ENCODE measurements at regions not wholly inside any gene's neighbourhood (a gene's known extent, or its start where the extent isn't known, plus 50 kb on each side); places are given as distances from the start of the nearest gene placed in this dataset.

DNA sequence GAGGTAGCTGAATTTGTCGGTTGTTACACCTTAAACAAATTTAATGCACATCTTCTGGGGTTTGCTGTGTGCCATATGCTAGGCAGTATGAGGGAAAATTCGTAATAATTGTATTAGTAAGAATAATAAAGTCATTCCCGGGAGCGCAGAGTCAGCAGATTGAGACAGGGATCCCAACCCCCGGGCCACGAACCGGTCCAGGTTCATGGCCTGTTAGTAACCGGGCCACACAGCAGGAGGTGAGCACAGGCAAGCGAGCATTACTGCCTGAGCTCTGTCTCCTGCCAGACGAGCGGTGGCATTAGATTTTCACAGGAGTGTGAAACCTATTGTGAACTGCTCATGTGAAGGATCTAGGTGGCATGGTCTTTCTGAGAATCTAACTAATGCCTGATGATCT, 114.9 kb downstream of the PCDH7 start:
- no peak overlapping the region for H3K9ac ChIP-seq (ENCODE audit: low read length)
- H3K79me2 ChIP-seq (ENCODE audit: insufficient read depth, low read length): no peaks in the 10 kb centered on the region
- no peak overlapping the region for H3K4me2 ChIP-seq (ENCODE audit: low read length)
- H3K9me3 ChIP-seq (ENCODE audit: low read length): no peaks in the 10 kb centered on the region
- H3K4me1 ChIP-seq (ENCODE audit: insufficient read depth, low read length, severe bottlenecking): no peaks in the 10 kb centered on the region
- no peaks in the 10 kb centered on the region for H4K20me1 ChIP-seq (ENCODE audit: insufficient read depth, low read length)
- no peak for TF ChIP-seq EZH2 (IDR thresholded peaks at IDR 0.05; ENCODE audit: borderline replicate concordance, low read length)
- TF ChIP-seq, protein P1, sequence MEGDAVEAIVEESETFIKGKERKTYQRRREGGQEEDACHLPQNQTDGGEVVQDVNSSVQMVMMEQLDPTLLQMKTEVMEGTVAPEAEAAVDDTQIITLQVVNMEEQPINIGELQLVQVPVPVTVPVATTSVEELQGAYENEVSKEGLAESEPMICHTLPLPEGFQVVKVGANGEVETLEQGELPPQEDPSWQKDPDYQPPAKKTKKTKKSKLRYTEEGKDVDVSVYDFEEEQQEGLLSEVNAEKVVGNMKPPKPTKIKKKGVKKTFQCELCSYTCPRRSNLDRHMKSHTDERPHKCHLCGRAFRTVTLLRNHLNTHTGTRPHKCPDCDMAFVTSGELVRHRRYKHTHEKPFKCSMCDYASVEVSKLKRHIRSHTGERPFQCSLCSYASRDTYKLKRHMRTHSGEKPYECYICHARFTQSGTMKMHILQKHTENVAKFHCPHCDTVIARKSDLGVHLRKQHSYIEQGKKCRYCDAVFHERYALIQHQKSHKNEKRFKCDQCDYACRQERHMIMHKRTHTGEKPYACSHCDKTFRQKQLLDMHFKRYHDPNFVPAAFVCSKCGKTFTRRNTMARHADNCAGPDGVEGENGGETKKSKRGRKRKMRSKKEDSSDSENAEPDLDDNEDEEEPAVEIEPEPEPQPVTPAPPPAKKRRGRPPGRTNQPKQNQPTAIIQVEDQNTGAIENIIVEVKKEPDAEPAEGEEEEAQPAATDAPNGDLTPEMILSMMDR (IDR thresholded peaks at IDR 0.05; ENCODE audit: low read length): no peak
- no peaks in the 10 kb centered on the region for H3K36me3 ChIP-seq (ENCODE audit: insufficient read depth, low read length)
- no peaks in the 10 kb centered on the region for H3F3A ChIP-seq (ENCODE audit: insufficient read depth, low read length)
- no peak overlapping the region for H2AFZ ChIP-seq (ENCODE audit: low read length)
- no peaks in the 10 kb centered on the region for H3K9me2 ChIP-seq (ENCODE audit: low read depth, low read length)
- no peaks in the 10 kb centered on the region for H3K27me3 ChIP-seq (ENCODE audit: insufficient read depth, low read length)
- no peak overlapping the region for H3K4me3 ChIP-seq (ENCODE audit: low read depth, low read length, poor library complexity, severe bottlenecking)
- no peak overlapping the region for H3K27ac ChIP-seq (ENCODE audit: low read depth, low read length, poor library complexity, severe bottlenecking)

DNA sequence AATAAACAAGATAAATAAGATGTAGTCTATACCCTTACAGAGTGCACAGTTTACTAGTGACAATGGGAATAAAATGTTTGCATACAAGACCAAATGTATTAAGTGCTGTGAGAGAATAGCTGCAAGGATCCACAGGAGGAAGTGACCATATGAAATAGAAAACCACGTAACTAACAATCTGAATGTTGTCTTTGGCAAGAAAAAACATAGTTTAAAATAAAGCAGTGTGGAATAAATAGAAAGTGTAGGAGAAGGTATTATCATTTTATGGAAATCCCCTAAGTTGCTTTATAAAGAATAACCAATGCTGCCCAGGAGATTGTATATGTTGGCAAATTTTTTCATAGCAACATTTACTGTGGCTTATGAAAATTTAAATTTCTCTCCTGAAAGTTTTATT, 116.1 kb downstream of the PCDH7 start:
- Histone ChIP-seq H3K27ac (ENCODE audit: low read depth, low read length, poor library complexity, severe bottlenecking) (no peak overlapping the region), H3K79me2 (ENCODE audit: insufficient read depth, low read length) (no peaks in the 10 kb centered on the region), H3K36me3 (ENCODE audit: insufficient read depth, low read length) (no peaks in the 10 kb centered on the region), H3K9me2 (ENCODE audit: low read depth, low read length) (no peaks in the 10 kb centered on the region), H3K9me3 (ENCODE audit: low read length) (no peaks in the 10 kb centered on the region), H3K27me3 (ENCODE audit: insufficient read depth, low read length) (no peaks in the 10 kb centered on the region), H4K20me1 (ENCODE audit: insufficient read depth, low read length) (no peaks in the 10 kb centered on the region), H3K9ac (ENCODE audit: low read length) (no peak overlapping the region), H3K4me2 (ENCODE audit: low read length) (no peak overlapping the region), H2AFZ (ENCODE audit: low read length) (no peak overlapping the region), H3F3A (ENCODE audit: insufficient read depth, low read length) (no peaks in the 10 kb centered on the region), H3K4me1 (ENCODE audit: insufficient read depth, low read length, severe bottlenecking) (no peaks in the 10 kb centered on the region), H3K4me3 (ENCODE audit: low read depth, low read length, poor library complexity, severe bottlenecking) (no peak overlapping the region)
- no peak for TF ChIP-seq EZH2 (IDR thresholded peaks at IDR 0.05; ENCODE audit: borderline replicate concordance, low read length)
- TF ChIP-seq, protein P1 (IDR thresholded peaks at IDR 0.05; ENCODE audit: low read length): no peak

DNA sequence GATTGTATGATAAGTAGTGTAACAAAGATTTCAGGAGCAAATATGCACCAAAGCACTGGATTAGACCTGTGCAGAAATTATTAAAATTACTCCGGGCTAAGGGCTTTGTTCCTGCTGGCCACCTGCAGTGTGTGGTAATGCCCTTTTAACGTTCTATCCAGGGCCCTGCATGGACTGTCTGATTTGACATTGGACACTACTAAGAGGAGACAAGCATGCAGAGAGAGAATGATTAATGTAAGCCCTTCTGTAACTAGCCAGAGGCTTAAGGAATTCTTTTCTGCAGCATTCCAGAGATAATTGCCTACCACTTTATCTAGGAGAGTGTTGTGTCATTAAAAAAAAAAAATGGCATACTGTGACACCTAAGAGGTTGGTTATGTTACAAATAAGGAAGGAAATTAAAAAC, 117.0 kb downstream of the PCDH7 start:
- Histone ChIP-seq H3F3A (ENCODE audit: insufficient read depth, low read length) (no peaks in the 10 kb centered on the region), H3K27me3 (ENCODE audit: insufficient read depth, low read length) (no peaks in the 10 kb centered on the region), H3K79me2 (ENCODE audit: insufficient read depth, low read length) (no peaks in the 10 kb centered on the region), H3K9me2 (ENCODE audit: low read depth, low read length) (no peaks in the 10 kb centered on the region), H2AFZ (ENCODE audit: low read length) (no peak overlapping the region), H3K9ac (ENCODE audit: low read length) (no peak overlapping the region), H3K36me3 (ENCODE audit: insufficient read depth, low read length) (no peaks in the 10 kb centered on the region), H3K4me3 (ENCODE audit: low read depth, low read length, poor library complexity, severe bottlenecking) (no peak overlapping the region), H3K9me3 (ENCODE audit: low read length) (no peaks in the 10 kb centered on the region), H3K27ac (ENCODE audit: low read depth, low read length, poor library complexity, severe bottlenecking) (no peak overlapping the region), H3K4me1 (ENCODE audit: insufficient read depth, low read length, severe bottlenecking) (no peaks in the 10 kb centered on the region), H3K4me2 (ENCODE audit: low read length) (no peak overlapping the region), H4K20me1 (ENCODE audit: insufficient read depth, low read length) (no peaks in the 10 kb centered on the region)
- TF ChIP-seq, protein P1 (IDR thresholded peaks at IDR 0.05; ENCODE audit: low read length): no peak
- no peak for TF ChIP-seq EZH2 (IDR thresholded peaks at IDR 0.05; ENCODE audit: borderline replicate concordance, low read length)

Data from OCI-LY1 (cell line).